Lung (tissue), 11 donors: ENCODE measurements at regions not wholly inside any gene's neighbourhood (a gene's known extent, or its start where the extent isn't known, plus 50 kb on each side); places are given as distances from the start of the nearest gene placed in this dataset.

ENCODE experiments used
- ATAC-seq: fragments of 200-7000 bp; cut with Tn5 transposase; one replicate; pipeline ENCODE4 v1.9.1; 2020; ENCODE audit warnings: moderate number of reproducible peaks; ENCODE audit not compliant: insufficient read depth, low FRiP score
- DNase-seq, 3 donors: peaks; one replicate each; pipeline ENCODE4 v3.0.0-alpha.2; 2013 to 2017
- H3K27ac ChIP-seq, 2 donors: one replicate each; pipeline ENCODE4 v1.5.1; 2013; ENCODE audit warnings: mild to moderate bottlenecking in 2 of 2, moderate library complexity in 2 of 2, control low read depth in 1 of 2, inconsistent platforms in 1 of 2, low read depth in 1 of 2, low read length in 1 of 2
- H3K27me3 ChIP-seq, 3 donors: one replicate each; pipeline ENCODE4 v1.5.1; 2013; ENCODE audit warnings: low read length in 2 of 3; ENCODE audit not compliant: control insufficient read depth in 3 of 3, insufficient read depth in 3 of 3
- H3K36me3 ChIP-seq, 4 donors: one replicate each; pipeline ENCODE4 v1.5.1; 2013; ENCODE audit warnings: low read length in 4 of 4, mild to moderate bottlenecking in 1 of 4, moderate library complexity in 1 of 4; ENCODE audit not compliant: control insufficient read depth in 4 of 4, insufficient read depth in 4 of 4
- H3K4me1 ChIP-seq, 5 donors: one replicate each; pipeline ENCODE4 v1.5.1; 2013; ENCODE audit warnings: low read length in 5 of 5, mild to moderate bottlenecking in 2 of 5, moderate library complexity in 1 of 5; ENCODE audit not compliant: control insufficient read depth in 5 of 5, insufficient read depth in 5 of 5
- H3K4me3 ChIP-seq: one replicate; pipeline ENCODE4 v1.5.1; 2013; ENCODE audit warnings: mild to moderate bottlenecking, control low read depth, moderate library complexity
- H3K9ac ChIP-seq, 2 donors: one replicate each; pipeline ENCODE4 v1.5.1; 2013; ENCODE audit warnings: low read length in 2 of 2, control low read depth in 1 of 2; ENCODE audit not compliant: insufficient read depth in 1 of 2
- H3K9me3 ChIP-seq, 4 donors: one replicate each; pipeline ENCODE4 v1.5.1; 2013; ENCODE audit warnings: low read length in 3 of 4, mild to moderate bottlenecking in 1 of 4, moderate library complexity in 1 of 4; ENCODE audit not compliant: control insufficient read depth in 4 of 4, insufficient read depth in 3 of 4
- CTCF ChIP-seq: IDR thresholded peaks from 2 replicates; pipeline ENCODE4 v1.5.1; 2012; ENCODE audit warnings: mild to moderate bottlenecking; ENCODE audit errors: control extremely low read depth, extremely low read depth
- WGBS, 2 donors: extraction: QIAGEN DNeasy Blood & Tissue Kit; methylation state at CpG; one replicate each; pipeline ENCODE4 v1.1.7; 2013; 5-methylcytosine and 5-hydroxymethylcytosine counted together
- donor health status: control.
- donor health status: control.
- donor health status: Bipolar disorder and iron deficiency.
- donor health status: healthy.
- donor health status: DM: yes; HTN: yes; CAD: no.

GRCh38 chr13:90950160-90950559 lies 397.3 kb upstream of the MIR17HG start:
- no peak overlapping the region for H3K4me3 ChIP-seq
- H3K9me3 ChIP-seq: peaks cover 0 to 7% (median 1%) of the 10 kb centered on the region in 4 donors
- no peak for DNase-seq
- TF ChIP-seq CTCF: no peak
- no peaks in the 10 kb centered on the region for H3K27me3 ChIP-seq
- H3K36me3 ChIP-seq: no peaks in the 10 kb centered on the region
- 89 to 93% methylated on average over 1 of the region's 1 CpG for WGBS, 2 donors
- no peak for ATAC-seq
- H3K4me1 ChIP-seq: no peaks in the 10 kb centered on the region
- no peak overlapping the region for H3K27ac ChIP-seq
- no peak overlapping the region for H3K9ac ChIP-seq

- H3K9me3 ChIP-seq: peaks cover 0 to 6% (median 1%) of the 10 kb centered on the region in 4 donors
- H3K27ac ChIP-seq: no peak overlapping the region
- no peak for TF ChIP-seq CTCF
- DNase-seq: no peak
- WGBS, 2 donors: 84 to 92% methylated on average over 5 of the region's 5 CpGs
- no peak for ATAC-seq
- no peak overlapping the region for H3K9ac ChIP-seq
- H3K4me1 ChIP-seq: peaks cover 0 to 6% (median 0%) of the 10 kb centered on the region in 5 donors
- H3K4me3 ChIP-seq: no peak overlapping the region
- no peaks in the 10 kb centered on the region for H3K27me3 ChIP-seq
- no peaks in the 10 kb centered on the region for H3K36me3 ChIP-seq
Measured at GRCh38 chr13:90951663-90952062, 395.8 kb upstream of the MIR17HG start.

- Histone ChIP-seq H3K4me1 (peaks cover 0 to 6% (median 0%) of the 10 kb centered on the region in 5 donors), H3K27ac (no peak overlapping the region), H3K4me3 (no peak overlapping the region), H3K36me3 (no peaks in the 10 kb centered on the region), H3K9me3 (peaks cover 0 to 4% (median 1%) of the 10 kb centered on the region in 4 donors), H3K9ac (no peak overlapping the region), H3K27me3 (no peaks in the 10 kb centered on the region)
- 84 to 85% methylated on average over 1 of the region's 1 CpG for WGBS, 2 donors
- no peak for ATAC-seq
- TF ChIP-seq CTCF: no peak
- no peak for DNase-seq
Measured at GRCh38 chr13:90952326-90952725, 395.2 kb upstream of the MIR17HG start.

- Histone ChIP-seq H3K27ac (no peak overlapping the region), H3K4me3 (no peak overlapping the region), H3K36me3 (no peaks in the 10 kb centered on the region), H3K27me3 (no peaks in the 10 kb centered on the region), H3K4me1 (peaks cover 0 to 6% (median 0%) of the 10 kb centered on the region in 5 donors), H3K9ac (no peak overlapping the region), H3K9me3 (no peaks in the 10 kb centered on the region)
- DNase-seq: no peak
- 84 to 89% methylated on average over 2 of the region's 2 CpGs for WGBS, 2 donors
- ATAC-seq: no peak
- no peak for TF ChIP-seq CTCF
Measured at GRCh38 chr13:90954605-90955195, 392.8 kb upstream of the MIR17HG start.
